NCI-H2196 treated with DMSO at 0.1 percent for 48 hours (cell line): ENCODE measurements at regions not wholly inside any gene's neighbourhood (a gene's known extent, or its start where the extent isn't known, plus 50 kb on each side); places are given as distances from the start of the nearest gene placed in this dataset.

Experiments
- DNase-seq: peaks from one replicate; lab custom pipeline; 2025; ENCODE audit not compliant: unreplicated experiment; lab: John Stamatoyannopoulos, UW

DNA sequence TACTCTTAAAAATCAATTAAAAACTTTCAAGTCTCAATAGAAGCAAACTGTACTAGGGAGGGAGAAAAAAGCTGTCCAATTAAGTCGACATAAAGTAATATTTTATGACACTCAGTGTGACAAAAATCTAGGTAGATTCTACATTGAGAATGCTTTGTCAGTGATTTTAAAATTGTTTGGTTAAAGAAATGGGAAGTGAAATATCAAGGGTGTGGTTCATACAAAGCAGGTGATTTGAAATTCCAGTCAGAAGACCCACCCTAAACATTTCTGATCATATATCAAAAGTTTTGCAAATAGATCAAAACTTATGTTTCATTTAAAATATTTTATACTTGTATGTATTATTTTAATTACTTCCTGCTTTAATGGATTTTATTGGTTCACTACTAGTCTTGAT is 338.9 kb upstream of the DCC start:
- DNase-seq: no peak

DNA sequence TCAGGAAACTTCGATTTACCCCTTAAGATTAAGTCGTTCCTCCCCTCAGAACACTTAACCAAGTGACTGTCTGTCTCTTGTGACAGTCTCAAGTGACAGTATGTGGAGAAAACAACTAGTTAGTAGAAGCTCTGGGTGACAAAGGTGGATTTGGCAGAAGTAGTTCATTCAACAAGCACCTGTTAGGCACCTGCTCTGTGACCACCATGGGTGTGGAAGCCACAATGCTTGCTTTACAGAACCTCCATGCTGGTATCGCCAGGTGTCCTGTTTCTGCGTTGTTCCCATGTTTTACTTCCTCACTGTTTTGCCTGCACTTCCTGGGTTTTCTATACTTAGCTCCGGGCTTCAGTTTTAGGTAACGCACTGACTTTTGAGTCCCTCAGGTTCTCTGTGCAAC is 337.4 kb upstream of the DCC start:
- no peak for DNase-seq

DNA sequence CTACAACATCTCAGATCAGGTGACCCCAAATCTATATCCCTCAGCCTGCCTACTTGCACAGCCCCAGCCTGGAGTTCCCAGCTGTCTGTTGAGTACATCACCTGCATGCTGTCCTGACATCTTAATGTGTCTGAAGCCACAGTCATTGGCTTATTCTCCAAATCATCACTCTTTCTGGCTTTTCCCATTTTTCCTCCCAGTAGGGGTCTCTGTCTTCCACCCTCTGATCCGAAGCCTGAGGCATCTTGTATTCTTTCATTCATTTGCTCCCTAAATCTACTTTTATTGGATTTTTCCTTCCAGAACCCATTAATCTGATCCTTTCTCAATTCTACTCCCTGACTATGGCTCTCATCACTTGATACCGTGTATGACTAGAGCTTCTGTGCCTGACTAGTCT is 332.9 kb upstream of the DCC start:
- no peak for DNase-seq

DNA sequence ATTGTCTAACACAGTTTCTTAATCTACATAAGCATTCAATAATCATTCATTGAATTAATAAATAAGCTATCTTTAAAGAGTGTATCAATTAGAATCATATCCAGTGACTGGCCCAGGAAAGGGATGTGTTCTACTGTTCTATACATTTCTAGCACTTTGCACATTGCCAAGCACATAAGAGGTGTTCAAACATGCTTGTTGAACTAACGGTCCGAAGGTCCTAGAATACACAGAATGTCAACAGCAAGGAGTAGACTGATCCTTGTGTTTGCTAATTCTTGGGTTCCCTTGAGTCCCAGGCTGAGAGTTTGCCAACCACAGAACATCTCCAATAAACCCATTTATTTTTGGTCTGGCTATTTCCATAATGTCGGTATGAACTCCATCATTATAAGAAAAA is 331.7 kb upstream of the DCC start:
- no peak for DNase-seq

DNA sequence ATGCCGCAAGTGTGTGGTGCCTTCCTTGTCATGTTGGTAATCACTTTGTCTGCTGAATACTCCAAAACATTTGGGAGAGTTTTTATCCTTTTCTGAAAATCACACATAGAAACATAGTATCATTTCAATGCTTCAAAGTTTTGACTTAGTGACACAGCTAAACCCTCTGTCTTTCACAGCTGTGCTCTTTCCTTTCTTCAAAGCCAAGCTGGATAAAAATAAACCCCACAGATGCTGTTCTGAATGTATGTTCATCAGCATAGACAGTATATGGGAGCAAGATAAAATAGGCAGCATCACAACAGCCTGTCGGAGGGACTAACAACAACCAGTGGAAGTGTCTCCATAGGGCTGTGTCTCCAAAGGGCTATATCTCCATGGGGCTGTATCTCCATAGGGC is 331.3 kb upstream of the DCC start:
- no peak for DNase-seq

DNA sequence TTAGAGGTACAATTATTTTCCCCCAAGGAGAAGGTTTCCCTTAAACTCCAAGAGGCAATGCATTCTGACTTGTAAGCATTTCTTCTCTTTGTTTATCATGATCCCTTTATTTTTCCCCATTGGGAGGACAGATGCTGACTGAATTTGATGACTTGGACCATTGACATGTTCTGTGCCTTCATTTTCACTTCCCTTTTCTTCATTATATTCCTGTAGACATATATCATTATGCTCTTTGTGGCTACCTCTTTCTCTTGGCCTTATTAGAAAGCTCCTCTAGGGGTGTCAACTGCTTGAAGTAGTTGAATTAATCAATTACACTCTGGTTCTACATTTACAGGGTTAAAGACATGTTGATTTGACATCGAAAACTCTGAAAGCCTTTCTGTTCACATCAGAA is 330.0 kb upstream of the DCC start:
- DNase-seq: no peak

DNA sequence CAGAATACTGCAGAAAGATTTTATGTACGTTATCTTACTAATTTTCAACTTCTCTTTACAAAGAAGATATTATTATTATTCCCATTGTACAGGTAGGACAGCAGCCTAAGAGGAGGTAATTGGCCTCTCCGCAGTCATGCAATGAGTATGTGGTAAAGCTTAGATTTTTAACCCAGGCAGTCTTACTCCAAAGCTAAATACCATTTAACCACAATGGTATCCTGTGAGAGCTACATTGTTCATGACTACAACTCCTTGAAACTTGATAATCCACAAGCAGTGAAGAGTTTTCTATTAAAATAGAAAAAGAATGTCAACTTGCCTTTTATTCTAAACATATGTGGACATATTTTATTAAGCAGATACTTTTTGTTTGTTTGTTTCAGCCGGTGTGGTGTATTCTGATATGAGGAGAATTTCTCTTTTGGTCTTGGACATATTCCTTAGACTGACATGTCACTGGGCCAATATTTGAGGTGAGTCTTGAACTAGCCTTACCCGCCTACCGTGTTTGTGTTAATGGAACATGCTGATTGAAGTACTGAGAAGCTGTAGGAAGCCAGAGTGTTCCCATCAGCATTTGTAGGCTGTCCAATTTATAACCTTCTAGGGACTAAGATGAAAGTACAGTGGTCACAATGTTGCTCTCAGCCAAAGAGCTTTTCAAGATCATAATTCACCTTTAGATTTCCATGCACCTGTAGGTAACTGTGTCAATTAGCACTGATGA is 293.9 kb upstream of the DCC start:
- DNase-seq: no peak

DNA sequence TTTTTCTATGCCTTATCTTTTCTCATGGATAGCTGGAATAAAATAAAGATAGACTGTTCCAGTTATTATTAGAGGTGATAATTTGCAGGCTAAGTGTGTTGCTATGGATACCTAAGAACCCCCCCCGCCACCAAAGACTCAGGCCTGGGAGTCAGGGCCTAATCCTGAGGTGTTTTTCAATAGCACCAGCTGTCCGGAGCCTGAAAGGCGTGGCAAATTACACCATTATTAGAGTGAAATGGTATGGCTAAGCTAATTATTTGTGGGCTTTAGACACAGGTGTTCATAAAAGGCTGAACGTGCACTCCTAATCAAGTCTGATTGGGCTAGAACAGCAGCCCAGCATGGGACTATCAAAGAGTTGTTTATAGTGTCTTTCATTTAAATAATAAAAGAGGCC is 293.2 kb upstream of the DCC start:
- no peak for DNase-seq

DNA sequence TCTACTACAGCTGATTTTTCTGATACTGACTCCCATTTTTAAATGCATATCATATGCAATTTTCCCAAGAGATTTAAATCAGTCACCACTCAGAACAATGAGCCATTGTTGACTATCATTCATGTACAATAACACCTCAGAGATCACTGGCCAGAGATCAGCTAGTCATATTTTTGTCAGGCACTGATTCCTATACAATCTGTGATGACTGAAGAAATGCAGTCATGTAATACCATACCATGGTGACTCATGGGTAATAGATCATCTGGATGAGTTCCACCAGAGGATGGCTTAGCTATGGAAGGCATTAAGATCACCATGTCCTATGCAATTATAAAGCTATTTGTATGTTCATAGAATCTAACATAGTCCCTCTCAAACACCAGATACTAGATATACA is 285.7 kb upstream of the DCC start:
- DNase-seq: no peak

DNA sequence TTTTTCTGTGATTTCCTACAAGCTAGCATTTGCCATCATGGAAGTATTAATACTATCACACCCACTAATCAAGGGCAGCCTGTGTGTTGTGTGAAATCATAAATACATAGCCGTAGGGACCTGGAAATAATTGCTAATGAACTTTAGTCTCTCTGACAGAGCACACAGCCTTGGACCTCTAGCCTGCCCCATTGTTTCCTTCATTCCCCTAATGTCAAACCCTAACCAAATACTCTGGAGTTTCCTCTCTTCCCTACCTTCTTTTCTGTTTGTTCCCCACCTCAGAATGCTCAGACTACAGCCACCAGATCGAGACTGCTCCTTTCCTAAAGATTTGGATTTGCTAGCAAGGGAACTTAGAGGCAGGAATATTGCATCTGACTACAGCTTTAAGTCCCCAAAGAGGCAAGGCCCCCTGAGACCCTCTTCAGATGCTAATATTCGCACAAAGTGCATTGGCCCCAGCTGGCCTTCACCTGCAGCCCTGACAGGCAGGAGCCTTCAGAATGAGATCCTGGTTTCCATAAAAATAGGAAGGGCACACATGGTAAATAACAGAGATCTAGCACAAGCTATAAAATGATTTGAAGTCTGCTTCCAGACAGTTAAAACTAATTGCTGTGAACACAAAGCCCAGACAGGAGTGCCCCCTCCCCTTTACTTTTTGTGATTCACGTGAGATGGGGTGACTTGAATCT is 279.2 kb upstream of the DCC start:
- no peak for DNase-seq

DNA sequence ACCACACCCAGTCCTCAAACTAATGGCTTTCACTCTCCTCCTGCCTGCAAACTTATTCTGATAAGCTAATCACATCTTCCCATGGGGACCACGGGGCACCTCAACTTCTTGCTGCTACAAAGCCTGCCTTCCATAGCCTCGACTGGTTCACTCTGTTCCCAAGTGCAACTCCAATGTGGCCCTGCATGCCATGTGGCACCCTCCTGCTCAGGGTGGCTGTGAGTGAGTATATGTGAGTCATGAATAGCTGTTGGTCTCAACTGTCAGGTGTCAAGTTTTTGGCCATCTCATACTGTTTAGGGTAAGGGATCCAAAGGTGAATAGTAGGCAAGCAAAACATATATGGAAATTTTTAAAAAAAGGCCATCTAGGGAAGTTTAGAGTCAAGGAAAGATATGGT is 276.1 kb upstream of the DCC start:
- DNase-seq: no peak

DNA sequence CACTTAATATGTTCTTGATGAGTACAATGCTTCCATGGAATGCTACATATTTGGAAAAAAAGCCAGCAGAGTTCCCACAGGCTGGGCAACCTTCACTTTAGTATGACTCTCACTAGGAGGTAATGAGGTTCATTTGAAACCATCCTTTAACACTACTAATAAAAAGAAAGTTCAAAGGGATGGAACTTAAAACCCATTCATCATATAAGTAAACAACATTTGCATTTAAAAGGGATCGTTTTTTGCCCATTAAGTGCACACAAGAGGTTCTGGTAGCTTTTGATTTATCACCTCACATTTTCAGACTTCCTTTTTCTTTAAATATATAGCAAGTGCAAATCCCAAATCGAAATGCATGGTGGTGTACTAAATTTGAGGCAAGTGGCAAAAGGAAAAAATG is 270.8 kb upstream of the DCC start:
- no peak for DNase-seq

DNA sequence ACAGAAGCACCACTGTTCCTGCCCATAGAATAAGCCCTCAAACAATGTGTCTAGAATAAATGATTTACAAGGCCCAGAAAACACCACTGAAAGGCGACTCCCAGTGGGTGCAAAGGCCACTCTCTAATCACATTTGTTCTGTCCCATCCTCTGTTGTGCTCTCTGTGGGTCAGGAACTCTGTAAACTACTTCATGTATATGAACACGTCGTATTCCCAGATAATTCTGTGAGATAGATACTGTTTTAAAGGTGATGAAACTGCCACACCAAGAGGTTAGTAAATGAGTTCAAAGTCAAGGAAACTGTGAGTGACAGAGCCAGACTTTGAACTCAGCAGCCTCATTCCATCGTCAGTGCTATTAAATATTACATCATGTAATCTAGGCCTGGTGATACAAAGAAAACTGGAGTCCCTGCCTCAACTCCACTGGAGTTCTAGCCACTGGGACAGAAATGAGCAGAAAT is 269.7 kb upstream of the DCC start:
- no peak for DNase-seq

DNA sequence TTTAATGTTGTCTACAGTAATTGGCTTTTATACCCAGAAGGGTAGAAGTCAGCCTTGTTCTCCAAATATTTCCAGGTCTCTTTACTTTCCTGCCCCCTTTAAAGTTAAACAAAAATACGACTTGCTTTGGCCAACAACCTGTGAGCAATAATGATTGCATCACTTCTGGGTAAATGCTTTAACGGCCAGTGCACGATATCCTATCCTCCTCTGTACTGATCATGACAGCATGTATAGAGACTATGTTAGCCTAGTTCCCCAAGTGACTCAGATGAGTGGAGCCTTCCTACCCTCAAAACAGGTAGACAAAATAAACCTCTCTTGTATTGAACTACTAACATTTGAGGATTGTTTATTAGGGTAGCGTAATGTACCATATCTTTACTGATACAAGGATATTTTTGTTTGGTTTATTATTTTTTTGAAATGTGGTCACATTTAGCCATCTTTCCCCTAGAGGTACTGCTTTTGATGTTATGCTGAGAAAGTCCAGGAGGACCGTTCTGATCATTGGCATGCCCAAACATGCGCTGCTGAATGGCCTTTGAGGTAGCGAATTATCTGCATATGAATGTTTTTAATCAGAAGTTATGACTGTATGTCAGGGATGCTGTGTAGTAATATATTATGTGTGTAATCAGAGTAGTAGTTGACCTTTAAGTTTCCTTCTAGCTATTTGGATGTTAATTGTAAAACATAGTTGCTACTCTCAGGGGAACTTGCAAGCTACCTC is 262.6 kb upstream of the DCC start:
- no peak for DNase-seq

DNA sequence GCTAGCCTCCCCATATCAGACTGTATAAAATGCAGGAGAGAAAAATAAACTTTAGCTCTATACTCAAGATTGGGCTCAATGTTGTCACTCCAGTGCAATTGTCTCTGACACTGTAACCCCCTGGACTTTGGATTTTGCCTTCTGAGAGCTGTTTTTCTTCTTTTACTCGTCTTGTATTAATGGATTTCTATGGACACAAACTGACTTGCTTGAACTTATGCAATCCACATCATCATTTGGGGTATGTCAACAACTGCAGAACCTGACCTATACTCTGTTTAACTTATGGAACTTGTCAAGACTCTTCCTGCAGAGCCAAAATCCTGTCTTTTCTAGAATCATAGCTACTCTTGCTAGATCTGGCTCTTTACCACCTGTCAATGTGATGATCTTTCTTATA is 257.8 kb upstream of the DCC start:
- no peak for DNase-seq

DNA sequence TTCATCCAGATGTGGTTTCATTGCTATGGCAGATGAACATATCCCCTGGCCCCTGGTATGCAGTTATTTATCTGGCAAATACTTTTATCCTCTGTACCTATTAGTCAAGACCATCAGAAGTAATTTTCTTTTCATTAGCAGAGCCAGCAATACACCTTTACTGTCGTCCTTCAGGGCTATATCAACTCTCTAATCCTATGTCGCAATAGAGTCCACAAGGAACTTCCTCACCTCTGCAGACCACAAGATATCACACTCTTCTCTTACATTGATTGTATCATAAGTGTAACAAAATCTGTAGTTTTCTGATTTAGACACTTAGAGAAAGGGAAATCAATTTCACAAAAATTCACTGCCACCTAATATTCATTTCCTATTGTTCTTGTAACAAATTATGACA is 252.9 kb upstream of the DCC start:
- no peak for DNase-seq

DNA sequence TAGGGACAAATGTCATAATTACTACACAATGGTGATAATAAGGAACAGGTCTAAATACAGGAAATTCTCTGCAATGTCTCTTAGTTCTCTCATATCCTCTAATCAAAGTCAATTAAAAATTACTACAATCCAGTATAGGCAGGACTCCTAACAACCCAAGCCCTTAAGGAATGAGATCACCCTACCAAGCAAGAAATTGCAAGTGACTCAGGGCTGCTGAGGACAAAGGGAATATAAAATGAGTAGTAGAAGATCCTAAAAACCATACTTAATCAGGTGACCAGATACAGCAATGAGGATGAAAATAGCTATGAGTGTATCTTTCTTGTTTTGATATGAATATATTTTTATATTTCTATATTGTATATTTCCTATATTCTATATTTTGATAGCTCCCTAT is 250.0 kb upstream of the DCC start:
- no peak for DNase-seq

DNA sequence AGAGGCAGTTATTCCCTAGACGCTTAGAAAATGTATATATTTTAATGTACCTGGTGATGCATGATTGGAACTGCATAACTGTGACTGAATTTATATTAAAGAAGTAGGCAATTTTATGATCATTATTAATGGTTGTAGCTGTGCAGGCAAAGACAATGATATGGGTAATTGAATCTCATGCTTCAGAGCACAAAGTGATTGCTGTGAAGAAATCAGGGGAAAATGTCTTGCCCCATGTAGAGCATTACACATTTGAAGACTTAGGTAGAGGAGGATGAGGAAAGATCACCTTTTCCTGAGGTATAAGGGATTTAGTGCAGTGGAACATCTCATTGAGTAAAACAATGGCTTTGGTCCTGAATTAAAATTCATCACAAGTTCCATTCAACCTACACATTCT is 246.8 kb upstream of the DCC start:
- no peak for DNase-seq

DNA sequence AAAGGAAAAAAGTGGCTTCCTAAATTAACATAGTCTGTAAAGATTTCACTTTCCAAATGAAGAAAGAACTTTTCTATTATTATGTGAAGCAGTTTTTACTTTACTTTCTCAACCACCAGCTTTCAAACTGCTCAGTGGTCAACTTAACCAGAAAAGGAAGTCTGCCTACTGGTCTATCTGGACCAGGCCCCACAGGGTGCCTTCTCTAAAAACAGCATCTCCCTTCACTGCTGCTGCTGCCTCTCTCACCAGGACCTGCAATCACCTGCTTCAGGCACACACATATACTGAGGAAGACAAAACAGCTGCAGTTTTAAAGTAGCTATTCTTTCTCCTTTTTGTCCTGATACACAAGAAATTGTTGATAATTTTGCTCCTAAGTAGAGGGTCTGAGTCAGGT is 221.3 kb upstream of the DCC start:
- DNase-seq: no peak

DNA sequence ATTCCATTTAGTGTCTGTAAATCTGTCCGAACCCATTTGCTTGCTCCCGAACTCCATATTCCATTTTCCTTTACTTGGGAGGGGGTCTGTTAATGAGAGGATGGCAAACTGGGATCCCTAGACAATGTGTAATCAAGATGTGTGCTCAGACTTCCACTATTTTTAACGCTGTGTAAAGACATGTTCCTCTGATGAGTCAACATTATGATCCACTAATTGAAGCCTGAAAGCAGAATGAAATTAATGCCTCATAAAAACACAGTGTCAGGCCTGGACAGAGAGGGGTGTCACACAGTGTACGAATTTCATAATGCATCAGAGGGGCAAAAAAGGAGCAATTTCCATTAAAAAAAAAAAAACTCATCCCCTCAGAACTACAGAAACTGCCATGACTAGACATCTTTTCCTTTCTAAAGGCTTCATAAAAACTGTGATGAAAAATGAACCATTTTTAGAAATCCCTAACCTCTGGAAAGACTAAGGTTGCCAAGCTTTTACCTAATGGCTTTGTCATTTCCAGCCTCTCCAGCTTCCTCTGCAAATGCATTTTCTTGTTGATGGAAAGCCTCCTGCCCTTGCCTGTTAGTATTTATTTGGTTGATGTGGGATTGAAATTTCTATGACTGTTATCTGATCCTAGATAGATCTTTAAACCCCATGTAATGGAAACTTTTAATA is 209.2 kb upstream of the DCC start:
- no peak for DNase-seq

DNA sequence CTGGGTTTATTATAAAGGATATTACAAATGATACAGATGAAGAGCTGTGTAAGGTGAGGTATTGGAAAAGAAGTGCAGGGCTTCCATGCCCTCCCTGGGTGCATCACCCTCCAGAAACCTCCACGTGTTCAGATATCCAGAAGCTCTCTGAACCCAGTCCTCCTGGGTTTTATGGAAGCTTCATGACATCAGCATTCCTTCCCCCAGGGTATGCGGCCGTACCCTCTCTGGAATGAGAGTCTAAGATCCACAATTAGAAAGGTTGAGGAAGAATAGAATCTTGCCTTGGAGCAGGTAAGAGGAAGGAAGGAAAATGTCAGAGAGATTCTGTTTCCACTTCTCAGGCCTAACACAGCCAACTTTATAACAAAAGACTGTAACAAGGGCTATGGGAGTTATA is 208.2 kb upstream of the DCC start:
- no peak for DNase-seq

DNA sequence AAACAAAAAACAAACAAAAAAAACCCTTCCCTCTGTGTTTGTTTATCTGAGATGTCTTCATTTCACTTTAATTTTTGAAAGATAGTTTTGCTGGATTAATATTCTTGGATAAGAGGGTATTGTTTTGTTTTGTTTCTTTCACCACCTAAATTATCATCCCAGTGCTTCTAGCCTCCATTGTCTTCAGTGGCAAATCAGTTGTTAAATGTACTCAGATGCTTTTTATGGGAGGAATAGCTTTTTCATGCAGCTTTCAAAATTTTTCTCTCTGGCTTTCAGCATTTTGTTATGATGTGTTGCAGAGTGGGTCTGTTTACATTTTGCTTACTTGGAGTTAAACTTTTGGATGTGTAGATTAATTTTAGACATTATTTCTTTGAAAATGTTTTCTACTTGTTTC is 203.5 kb upstream of the DCC start:
- DNase-seq: no peak
